ENCODE measurements at regions not wholly inside any gene's neighbourhood (a gene's known extent, or its start where the extent isn't known, plus 50 kb on each side); places are given as distances from the start of the nearest gene placed in this dataset.

GRCh38 chr2:53442093-53442492, 325.5 kb upstream of the CHAC2 start:
- Histone ChIP-seq H3K4me2 (ENCODE audit: low read length) (no peak overlapping the region), H2AFZ (no peak overlapping the region), H3K9me3 (ENCODE audit: control insufficient read depth, low read length) (no peaks in the 10 kb centered on the region), H3K4me1 (no peaks in the 10 kb centered on the region), H3K9ac (no peak overlapping the region), H3K27ac (no peak overlapping the region), H3K36me3 (ENCODE audit: control insufficient read depth, insufficient read depth, low read length) (no peaks in the 10 kb centered on the region), H3K27me3 (ENCODE audit: control insufficient read depth, insufficient read depth, low read length) (no peaks in the 10 kb centered on the region), H3K79me2 (no peaks in the 10 kb centered on the region), H3K4me3 (ENCODE audit: low read depth, low read length) (no peak overlapping the region)
- TF ChIP-seq CTCF (IDR thresholded peaks at IDR 0.05), result no peak

DNA sequence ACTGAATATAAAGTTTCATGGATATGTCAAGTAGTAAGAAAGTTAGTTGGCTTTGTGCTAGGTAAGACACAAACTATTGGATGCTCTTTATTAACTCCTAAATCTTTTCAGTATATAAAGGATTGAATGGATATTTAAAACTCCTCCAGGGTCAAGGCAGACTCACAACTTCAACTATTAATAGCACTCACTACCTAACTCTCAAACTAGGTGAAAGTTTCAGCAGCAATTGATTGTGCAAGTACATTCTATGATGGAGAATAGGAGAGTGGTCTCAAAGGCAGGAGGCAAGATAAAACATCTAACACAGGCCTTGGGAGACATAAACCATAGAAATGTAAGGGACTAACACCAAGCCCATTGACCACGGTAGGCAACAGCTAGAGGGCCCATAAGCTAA, 328.9 kb upstream of the CHAC2 start:
- no peak overlapping the region for H3K4me3 ChIP-seq (ENCODE audit: low read depth, low read length)
- no peak overlapping the region for H3K9ac ChIP-seq
- H3K4me2 ChIP-seq (ENCODE audit: low read length), result no peak overlapping the region
- no peaks in the 10 kb centered on the region for H3K79me2 ChIP-seq
- H3K4me1 ChIP-seq, result no peaks in the 10 kb centered on the region
- no peak overlapping the region for H2AFZ ChIP-seq
- no peaks in the 10 kb centered on the region for H3K36me3 ChIP-seq (ENCODE audit: control insufficient read depth, insufficient read depth, low read length)
- no peaks in the 10 kb centered on the region for H3K9me3 ChIP-seq (ENCODE audit: control insufficient read depth, low read length)
- H3K27me3 ChIP-seq (ENCODE audit: control insufficient read depth, insufficient read depth, low read length), result no peaks in the 10 kb centered on the region
- no peak for TF ChIP-seq CTCF (IDR thresholded peaks at IDR 0.05)
- H3K27ac ChIP-seq, result no peak overlapping the region

- Histone ChIP-seq H3K9ac (no peak overlapping the region), H3K4me1 (no peaks in the 10 kb centered on the region), H3K27me3 (ENCODE audit: control insufficient read depth, insufficient read depth, low read length) (no peaks in the 10 kb centered on the region), H3K27ac (no peak overlapping the region), H3K9me3 (ENCODE audit: control insufficient read depth, low read length) (no peaks in the 10 kb centered on the region), H3K36me3 (ENCODE audit: control insufficient read depth, insufficient read depth, low read length) (no peaks in the 10 kb centered on the region), H3K4me3 (ENCODE audit: low read depth, low read length) (no peak overlapping the region), H3K4me2 (ENCODE audit: low read length) (no peak overlapping the region), H3K79me2 (no peaks in the 10 kb centered on the region), H2AFZ (no peak overlapping the region)
- TF ChIP-seq CTCF (IDR thresholded peaks at IDR 0.05), result no peak
Measured at GRCh38 chr2:53438100-53438499, 329.5 kb upstream of the CHAC2 start.

- H3K4me1 ChIP-seq, result no peaks in the 10 kb centered on the region
- H3K4me3 ChIP-seq (ENCODE audit: low read depth, low read length), result no peak overlapping the region
- no peak overlapping the region for H3K9ac ChIP-seq
- no peak overlapping the region for H2AFZ ChIP-seq
- H3K27ac ChIP-seq, result no peak overlapping the region
- H3K9me3 ChIP-seq (ENCODE audit: control insufficient read depth, low read length), result no peaks in the 10 kb centered on the region
- H3K4me2 ChIP-seq (ENCODE audit: low read length), result no peak overlapping the region
- no peaks in the 10 kb centered on the region for H3K27me3 ChIP-seq (ENCODE audit: control insufficient read depth, insufficient read depth, low read length)
- H3K36me3 ChIP-seq (ENCODE audit: control insufficient read depth, insufficient read depth, low read length), result no peaks in the 10 kb centered on the region
- H3K79me2 ChIP-seq, result no peaks in the 10 kb centered on the region
- no peak for TF ChIP-seq CTCF (IDR thresholded peaks at IDR 0.05)
Measured at GRCh38 chr2:53437371-53437770, 330.2 kb upstream of the CHAC2 start.

GRCh38 chr2:53436882-53437281, 330.7 kb upstream of the CHAC2 start:
- no peak overlapping the region for H3K4me2 ChIP-seq (ENCODE audit: low read length)
- H3K4me3 ChIP-seq (ENCODE audit: low read depth, low read length), result no peak overlapping the region
- TF ChIP-seq CTCF (IDR thresholded peaks at IDR 0.05), result no peak
- H3K4me1 ChIP-seq, result no peaks in the 10 kb centered on the region
- no peaks in the 10 kb centered on the region for H3K27me3 ChIP-seq (ENCODE audit: control insufficient read depth, insufficient read depth, low read length)
- no peak overlapping the region for H3K27ac ChIP-seq
- no peaks in the 10 kb centered on the region for H3K79me2 ChIP-seq
- H3K9me3 ChIP-seq (ENCODE audit: control insufficient read depth, low read length), result no peaks in the 10 kb centered on the region
- no peaks in the 10 kb centered on the region for H3K36me3 ChIP-seq (ENCODE audit: control insufficient read depth, insufficient read depth, low read length)
- H3K9ac ChIP-seq, result no peak overlapping the region
- H2AFZ ChIP-seq, result no peak overlapping the region

All from parathyroid adenoma (tissue), 2 donors.